G401 (cell line): ENCODE measurements at regions not wholly inside any gene's neighbourhood (a gene's known extent, or its start where the extent isn't known, plus 50 kb on each side); places are given as distances from the start of the nearest gene placed in this dataset.
"Not testable (repeated sequence)": the region's sequence is repeated elsewhere in the genome, so short reads cannot be mapped to it uniquely, and the experiment has no call there.

Experiments
- DNase-seq: peaks from one replicate; pipeline ENCODE4 v3.0.0-alpha.2; 2015; ENCODE audit warnings: low spot score
- in situ Hi-C: cut with HindIII; loops from 2 replicates; pipeline ENCODE4 v1.10.0; 2016; ENCODE audit warnings: low sequenced_read_pairs, mixed read lengths

GRCh38 chr7:9919-10318, 182.5 kb upstream of the FAM20C start:
- DNase-seq, in situ Hi-C loops: not testable (repeated sequence)

GRCh38 chr7:32565-33280, 159.6 kb upstream of the FAM20C start:
- DNase-seq, in situ Hi-C loops: not testable (repeated sequence)

- in situ Hi-C loops, DNase-seq: not testable (repeated sequence)
Observed at GRCh38 chr7:35121-35541, 157.2 kb upstream of the FAM20C start.

GRCh38 chr7:36539-36938, 155.8 kb upstream of the FAM20C start:
- in situ Hi-C loops, DNase-seq: not testable (repeated sequence)

- DNase-seq, in situ Hi-C loops: not testable (repeated sequence)
Observed at GRCh38 chr7:37656-38055, 154.7 kb upstream of the FAM20C start.

DNA sequence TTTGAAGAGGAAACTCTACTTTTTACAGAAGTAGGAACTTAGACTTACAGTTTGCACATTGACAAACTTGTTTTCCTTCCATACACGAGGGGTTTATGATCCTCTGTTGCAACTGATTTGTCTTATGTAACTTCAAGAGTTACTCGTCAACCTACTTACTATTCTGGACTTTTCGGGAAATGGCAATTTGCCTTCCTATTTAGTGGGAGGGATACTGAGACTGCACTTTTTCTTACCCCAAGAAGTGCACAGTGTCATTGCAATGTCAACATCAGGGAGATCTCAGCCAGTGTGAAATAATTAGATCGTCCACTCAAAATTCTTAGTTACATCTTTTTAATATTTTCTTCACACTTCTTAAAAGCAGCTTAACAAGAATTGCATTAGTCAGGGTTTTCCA, 153.9 kb upstream of the FAM20C start:
- in situ Hi-C loops, DNase-seq: not testable (repeated sequence)

GRCh38 chr7:39984-40740, 152.2 kb upstream of the FAM20C start:
- DNase-seq: peak; percentile 61
- in situ Hi-C loops: not testable (repeated sequence)

- in situ Hi-C loops: no loop called here
Observed at GRCh38 chr7:40799-41750, 151.3 kb upstream of the FAM20C start.

GRCh38 chr7:41917-42565, 150.3 kb upstream of the FAM20C start:
- in situ Hi-C loops: no loop called here
- DNase-seq: no peak

More at GRCh38 chr7:40799-41750, 151.3 kb upstream of the FAM20C start:
- DNase-seq: no peak

DNA sequence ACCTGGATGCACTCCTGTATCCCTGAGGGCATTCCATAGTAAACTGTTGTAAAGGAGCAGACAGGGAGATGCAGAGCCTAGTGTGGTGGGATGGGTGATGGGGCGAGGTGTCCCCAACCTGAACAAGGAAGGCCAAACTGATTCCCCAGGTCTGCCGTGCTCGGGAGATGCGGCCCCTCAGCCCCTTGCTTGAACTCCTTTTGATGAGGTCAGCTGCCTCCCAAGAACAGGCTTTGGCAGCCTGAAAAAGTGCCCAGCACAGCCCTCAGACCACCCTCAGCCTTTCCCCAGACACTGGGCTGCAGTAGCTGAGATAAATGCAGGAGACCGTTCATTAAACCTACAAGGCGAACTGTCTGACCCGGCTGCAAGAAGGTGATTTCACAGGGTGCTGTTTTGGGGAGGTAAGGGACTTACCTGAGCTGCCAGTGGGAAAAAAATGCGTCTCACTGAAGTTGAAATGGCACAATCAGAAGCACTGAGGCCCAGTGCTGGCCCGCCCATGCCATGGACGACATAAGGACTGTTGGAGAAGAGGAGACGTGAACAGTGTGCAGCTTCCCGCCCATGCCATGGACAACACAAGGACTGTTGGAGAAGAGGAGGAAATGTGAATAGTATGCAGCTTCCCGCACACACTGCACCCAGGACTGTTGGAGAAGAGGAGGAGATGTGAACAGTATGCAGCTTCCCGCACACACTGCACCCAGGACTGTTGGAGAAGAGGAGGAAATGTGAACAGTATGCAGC, 148.4 kb upstream of the FAM20C start:
- in situ Hi-C loops: no loop called here
- no peak for DNase-seq

GRCh38 chr7:44541-44896, 147.9 kb upstream of the FAM20C start:
- no peak for DNase-seq
- in situ Hi-C loops: no loop called here

GRCh38 chr7:45106-46090, 147.0 kb upstream of the FAM20C start:
- no peak for DNase-seq
- in situ Hi-C loops: no loop called here

GRCh38 chr7:46123-46829, 146.1 kb upstream of the FAM20C start:
- in situ Hi-C loops: no loop called here
- DNase-seq: no peak

DNA sequence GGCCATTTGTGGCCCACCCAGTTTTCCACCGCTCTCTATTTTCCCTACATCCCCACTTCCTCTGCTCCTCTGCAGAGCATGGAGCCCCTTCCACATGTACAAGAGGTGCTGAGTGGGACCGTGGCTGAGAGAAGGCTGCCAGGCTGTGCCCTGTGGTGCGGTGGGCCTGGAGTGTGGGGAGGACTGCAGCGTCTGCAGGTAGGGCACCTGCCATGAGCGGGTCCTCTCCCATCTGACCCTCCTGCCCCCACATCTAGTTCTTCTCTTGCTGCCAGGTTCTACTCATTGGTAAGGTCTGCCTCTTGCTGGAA, 145.6 kb upstream of the FAM20C start:
- no peak for DNase-seq
- in situ Hi-C loops: no loop called here

- no peak for DNase-seq
- in situ Hi-C loops: no loop called here
Observed at GRCh38 chr7:51456-52068, 140.8 kb upstream of the FAM20C start.

DNA sequence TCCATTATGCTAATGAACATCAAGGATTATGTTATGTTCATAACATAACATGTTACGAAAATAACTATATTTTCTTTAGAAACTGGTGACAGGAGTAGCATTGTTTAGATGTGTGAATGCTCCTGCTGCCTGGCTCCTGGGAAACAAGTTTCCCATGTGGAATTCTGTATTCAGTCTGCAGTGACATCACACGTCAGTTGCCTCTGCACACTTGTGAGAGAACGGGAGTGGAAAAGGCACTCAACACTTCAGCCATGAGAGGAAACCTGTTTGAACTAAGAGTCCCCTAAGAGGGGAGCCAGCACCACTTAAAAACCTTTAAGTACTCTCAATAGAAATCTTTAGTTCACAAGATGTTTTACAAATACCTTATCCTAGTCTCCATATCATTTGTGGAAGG, 140.3 kb upstream of the FAM20C start:
- no peak for DNase-seq
- in situ Hi-C loops: no loop called here

DNA sequence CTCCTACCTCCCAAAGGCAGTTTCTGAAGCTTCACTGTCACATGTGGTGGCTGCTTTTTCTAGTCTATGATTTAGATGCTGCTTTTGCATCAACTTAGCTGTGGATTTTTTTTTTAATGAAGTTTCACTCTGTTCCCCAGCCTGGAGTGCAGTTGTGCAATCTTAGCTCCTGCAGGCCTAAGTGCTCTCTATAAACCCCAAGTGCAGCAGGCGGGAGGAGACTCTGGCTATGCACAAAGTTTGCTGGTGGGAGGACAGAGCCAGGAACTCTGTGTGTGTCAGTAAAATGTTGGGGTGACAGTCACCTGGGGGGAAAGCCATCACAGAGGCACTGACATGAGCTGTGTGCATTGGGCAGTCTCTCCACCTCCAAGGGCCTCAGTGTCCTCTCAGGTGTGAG, 138.8 kb upstream of the FAM20C start:
- no peak for DNase-seq
- in situ Hi-C loops: no loop called here
